ENCODE measurements at regions not wholly inside any gene's neighbourhood (a gene's known extent, or its start where the extent isn't known, plus 50 kb on each side); places are given as distances from the start of the nearest gene placed in this dataset.

DNA sequence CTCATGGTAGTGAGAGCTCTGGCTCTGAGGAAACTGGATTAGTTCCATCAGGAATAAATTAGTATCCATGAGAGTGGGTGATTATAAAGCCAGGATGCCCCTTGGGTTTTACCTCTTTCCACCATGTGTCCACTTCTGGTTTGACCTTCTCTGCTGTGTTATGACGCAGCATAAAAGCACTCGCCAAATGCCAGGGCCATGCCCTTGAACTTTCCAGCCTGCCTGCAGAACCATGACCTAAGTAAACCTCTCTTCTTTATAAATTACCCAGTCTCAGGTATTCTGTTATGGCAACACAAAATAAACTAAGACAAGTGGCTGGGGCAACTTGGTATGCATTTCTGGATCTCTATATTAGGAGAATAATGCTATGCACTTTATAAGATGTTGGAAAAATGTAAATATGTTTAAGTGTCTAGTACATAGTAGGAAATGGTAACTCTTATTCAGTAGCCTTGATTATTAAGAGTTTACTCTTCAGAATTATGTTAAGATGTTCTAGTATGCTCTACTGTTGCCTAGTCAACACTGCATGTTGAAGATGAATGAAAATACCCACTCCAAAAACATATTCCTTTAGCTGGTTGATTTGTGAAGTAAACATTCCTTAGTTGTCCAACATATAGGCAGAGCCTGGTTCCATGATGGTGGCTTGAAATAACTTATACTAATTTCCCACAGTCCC, 455.6 kb upstream of the TMPO start:
- no peak for DNase-seq (ENCODE audit: low spot score)

DNA sequence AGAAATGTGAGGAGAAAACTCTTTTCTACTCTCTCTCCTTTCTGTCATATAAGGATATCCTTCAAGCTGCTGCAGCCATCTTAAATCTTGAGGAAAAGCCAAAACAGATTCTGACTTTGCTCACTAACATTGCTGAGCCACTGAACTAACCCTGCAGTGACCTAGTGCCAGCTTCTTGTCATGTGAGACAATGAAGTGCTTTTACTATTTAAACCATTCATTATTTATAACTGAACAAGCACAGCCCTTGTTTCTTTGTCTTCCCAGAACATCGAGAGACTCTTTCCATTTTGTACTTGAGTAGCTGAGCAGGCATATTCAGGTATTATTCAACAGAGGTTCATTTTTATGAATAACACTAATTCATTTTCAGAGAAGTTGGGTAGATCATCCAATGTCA, 455.0 kb upstream of the TMPO start:
- no peak for DNase-seq (ENCODE audit: low spot score)

DNA sequence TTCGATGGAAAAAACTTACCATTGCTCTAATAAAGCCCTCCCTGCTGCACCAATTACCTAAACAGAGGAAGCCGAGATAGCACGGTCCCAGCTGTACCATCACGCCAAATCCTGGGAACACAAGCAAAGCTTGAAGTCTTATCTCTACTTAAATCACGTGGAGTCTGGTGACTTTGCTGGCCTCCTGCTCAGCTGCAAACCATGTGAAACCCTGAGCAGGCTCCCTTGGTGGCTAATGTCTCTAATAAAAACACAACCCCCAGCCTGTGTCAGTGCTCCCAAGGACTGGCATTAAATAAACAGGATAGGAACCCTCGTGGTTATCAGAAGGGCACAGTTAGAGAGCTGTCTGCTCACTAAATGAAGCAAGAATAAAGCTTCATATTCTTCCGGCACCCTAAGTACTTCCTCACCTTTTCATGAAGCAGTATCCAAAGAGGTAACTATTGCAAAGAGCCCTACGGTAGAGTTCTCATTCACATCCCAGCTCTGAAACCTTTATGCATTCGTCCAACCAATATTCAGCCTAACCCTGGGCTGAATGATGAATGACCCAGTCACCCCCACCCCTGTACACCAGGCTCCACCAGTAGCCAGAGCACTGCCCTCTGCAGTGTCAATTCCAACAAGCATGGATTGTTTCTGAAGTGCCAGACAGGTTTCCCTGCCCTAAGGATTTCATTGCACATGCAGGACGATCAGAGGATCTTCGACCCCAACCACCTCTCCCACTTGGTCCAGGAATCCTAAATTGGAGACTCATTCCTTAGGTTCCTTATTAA, 452.7 kb upstream of the TMPO start:
- no peak for DNase-seq (ENCODE audit: low spot score)

DNA sequence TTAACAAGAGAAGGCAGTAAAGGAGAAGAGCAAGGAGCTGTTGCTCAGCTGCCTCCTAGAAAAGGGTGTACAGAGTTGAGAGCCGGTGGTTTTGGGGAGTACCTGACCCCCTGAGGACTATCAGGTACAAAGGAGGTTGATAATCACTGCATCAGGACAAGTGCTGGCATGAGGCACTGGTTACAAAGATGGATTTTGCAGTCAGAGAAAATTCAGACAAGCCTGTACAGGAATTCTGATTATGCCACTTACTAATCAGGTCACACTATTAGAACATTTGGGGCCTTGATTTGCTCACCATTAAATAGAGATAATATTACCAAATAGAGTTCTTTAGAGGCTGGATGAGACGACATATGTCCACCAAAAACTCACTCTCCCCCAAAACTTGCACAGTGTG, 450.9 kb upstream of the TMPO start:
- DNase-seq (ENCODE audit: low spot score) = no peak

DNA sequence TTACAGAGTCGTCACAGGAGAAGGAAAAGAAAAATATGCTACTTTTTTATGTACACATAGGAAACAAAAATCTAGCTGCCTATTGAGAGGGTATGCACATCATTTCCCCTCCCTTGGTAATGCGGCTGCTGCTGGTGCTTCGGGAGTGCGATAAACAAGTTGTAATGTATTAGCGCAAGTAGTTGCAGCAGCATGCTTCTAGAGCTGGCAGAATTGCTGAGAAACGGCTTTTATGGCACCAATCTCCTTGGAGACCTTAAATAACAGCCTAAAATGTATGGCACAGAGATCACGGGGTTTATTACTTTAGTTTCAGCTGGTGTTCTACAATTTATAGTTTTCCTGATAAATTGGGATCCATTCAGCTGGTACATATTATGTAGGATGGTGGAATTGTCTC, 447.6 kb upstream of the TMPO start:
- no peak for DNase-seq (ENCODE audit: low spot score)

DNA sequence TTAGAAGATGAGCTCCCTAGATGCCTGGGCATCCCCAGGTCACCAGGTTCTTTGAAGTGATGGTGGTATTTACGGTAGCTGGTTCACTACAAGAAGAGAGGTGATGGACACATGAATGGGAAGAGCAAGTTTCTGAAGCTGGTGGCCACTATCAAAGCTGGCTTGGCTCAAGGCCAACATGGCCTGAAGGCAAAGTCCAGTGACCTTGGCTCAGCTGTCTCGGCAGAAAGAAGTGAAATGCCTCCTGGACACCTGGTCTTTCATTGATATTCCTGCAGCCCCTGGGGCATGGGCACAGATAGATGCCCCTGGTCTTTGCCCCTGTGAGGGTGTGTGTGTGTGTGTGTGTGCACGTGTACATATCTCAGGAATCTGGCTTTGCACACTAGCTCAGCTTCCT, 441.8 kb upstream of the TMPO start:
- no peak for DNase-seq (ENCODE audit: low spot score)

DNA sequence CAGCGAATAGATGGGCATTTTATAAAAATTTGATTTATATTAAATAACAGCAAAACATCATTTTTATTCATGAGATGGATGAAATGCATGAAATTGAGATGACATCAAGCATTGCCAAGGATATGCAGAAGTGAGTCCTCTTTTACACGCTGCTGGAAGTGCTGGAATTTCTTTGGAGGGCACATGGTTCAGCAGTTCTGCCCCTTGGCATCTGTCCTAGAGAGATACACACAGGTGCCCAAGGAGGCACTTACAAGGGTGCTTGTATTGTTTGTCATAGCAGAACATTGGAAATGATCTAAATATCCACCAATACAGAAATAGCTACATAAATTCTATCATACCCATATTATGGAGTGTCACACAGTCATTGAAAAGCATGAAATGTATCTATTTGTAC, 441.1 kb upstream of the TMPO start:
- no peak for DNase-seq (ENCODE audit: low spot score)

DNA sequence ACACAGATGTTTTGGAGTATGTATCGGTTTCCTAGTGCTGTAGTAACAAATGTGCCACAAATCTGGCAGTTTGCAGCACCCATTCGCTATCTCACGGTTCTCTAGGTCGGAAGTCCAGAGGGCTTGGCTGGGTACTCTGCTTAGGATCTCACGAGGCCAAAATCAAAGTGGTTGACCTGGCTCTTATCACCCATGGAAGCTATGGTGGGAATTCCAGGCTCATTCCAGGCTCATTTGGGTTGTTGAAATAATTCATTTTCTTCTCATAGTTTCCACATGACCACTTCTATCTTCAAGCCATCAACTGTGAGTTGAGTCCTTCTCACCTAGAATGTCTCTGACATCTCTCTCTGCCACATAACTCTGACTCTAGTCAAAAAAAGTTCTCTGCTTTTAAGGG, 431.0 kb upstream of the TMPO start:
- DNase-seq (ENCODE audit: low spot score) = no peak

DNA sequence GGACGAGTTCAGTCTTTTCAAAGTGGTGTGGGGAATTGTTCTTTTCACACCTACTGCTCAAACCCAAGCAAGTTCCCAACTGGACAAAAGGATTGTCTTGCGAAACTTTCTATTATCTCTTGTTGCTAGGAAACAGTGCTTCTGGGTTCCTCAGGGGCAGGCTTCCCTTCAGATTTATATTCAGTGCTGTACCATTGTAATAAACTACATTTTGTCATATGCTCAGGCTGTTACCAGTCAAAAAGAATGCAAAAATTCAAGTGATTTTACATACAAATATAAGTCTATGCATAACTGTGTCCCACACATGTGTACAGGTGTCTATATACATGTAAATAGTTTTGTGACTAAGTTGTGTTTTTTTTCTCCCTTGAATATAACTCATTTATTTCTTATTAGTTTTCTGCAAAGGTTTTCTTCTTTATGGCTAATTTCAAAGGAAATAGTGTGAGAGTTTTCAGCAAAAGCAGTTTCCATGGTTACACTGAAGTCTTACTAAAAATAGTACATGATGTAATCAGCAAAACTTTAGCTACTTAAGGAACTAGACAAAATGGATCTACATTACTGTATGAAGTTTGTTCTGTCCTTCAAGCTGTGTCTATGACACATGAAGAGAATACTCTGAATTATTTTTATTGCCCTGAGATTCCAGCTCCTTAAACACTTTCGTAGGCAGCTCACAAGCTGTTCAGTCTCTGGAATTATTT, 430.2 kb upstream of the TMPO start:
- no peak for DNase-seq (ENCODE audit: low spot score)

DNA sequence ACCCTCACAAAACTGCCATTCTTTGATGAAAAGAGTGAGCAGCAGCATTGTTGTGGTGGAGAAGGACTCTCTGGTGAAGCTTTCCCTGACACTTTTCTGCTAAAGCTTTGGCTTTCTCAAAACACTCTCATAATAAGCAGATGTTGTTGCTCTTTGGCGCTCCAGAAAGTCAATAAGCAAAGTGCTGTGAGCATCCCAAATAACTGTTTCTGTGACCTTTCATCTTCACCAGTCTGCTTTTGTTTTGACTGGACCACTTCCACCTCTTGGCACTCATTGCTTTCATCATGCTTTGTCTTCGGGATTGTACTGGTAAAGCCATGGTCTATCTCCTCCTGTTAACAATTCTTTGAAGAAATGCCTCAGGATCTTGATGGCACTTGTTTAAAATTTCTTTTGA, 424.7 kb upstream of the TMPO start:
- DNase-seq (ENCODE audit: low spot score) = no peak

DNA sequence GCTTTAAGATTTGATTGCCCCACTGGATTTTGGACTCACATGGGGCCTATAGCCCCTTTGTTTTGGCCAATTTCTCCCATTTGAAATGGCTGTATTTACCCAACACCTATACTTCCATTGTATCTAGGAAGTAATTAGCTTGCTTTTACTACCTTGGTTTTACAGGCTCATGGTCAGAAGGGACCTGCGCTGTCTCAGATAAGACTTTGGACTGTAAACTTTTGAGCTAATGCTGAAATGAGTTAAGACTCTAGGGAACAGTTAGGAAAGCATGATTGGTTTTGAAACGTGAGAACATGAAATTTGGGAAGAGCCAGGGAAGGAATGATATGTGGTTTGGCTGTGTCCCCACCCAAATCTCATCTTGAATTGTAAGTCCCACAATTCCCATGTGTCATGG, 419.0 kb upstream of the TMPO start:
- DNase-seq (ENCODE audit: low spot score) = no peak

DNA sequence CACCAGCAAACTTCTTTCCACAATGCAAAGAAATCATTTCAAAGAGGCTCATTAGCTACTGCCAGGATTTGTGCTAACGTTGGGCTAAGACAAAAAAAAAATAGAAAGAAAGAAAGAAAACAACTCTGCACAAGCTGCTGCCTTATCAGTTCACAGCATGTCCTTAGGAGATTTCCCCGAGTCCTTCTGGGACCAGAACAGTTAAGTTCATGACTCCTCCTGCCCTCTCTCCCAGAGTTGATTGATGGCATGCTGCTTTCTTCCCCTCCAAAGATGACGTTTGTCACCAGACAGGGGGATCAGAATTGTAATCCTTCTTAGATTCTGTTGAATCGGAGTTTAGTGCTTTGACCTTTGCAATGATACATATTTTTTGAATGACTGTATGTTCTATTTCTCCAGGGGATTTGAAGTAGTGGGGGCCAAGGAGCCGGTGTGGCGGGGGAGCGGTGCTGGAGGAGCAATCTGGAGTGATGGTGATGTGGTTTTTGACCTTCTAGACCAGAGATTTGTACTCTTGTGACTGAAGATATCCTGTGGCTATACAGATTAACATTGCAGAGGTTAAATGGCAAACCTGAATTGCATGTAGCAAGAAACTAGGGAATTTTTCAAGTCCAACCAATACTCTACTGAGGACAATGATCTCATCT, 409.2 kb upstream of the TMPO start:
- DNase-seq (ENCODE audit: low spot score) = no peak

DNA sequence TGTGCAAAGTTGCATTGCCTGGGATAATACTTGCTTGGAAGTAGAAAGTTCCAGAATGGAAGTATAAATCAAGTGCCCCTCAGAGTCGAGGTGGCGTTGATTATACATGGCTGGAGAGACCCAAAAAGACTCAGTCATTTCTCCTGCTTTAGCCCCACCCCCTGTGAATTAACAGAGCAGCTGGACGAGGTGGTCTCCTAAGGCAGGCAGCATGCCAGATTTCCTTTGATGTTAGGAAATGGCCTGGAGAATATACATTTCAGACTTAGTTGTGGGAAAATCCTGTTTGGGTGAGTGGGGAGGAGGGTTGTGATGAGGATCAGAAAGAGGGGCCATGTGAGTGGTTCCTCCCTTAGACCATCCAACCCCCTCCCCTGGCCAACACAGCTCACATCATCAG, 406.1 kb upstream of the TMPO start:
- no peak for DNase-seq (ENCODE audit: low spot score)

DNA sequence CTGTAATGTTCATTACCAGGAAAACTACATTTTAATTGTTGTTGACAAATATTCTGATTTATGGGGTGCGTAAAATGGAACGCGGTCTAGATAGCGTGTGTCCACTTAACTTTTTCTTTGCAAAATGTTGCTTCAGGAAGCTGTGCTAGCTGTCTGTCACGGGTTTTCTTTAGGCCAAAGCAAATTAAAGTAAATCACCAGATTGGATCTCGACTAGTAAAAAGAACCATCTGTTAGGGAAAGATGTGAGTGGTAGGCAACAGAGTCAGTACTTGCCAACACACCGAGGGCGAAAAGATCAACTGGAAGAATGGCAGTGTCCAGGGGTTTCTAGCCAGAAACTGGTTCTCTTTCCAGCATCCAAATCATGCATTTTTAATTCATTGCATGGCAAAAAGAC, 404.9 kb upstream of the TMPO start:
- DNase-seq (ENCODE audit: low spot score) = no peak

DNA sequence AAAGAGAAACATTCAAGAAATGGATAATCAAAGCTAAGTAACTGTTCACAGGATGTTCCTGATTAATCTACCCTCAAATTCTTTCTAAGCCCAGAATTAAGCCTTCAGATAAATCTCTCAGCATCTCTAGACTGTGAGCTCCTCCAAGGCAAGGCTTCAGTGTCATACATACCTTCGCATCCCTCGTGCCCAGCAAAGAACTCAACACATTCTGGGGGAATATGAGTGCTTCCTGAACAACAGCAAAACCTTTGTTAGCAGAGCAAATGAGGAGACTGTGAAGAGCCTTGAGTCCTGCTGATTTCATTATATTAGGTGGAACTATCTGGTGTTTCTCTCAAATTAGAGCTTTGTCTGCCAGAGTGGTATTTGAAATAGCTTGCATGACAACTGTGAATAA, 401.8 kb upstream of the TMPO start:
- DNase-seq (ENCODE audit: low spot score) = no peak

DNA sequence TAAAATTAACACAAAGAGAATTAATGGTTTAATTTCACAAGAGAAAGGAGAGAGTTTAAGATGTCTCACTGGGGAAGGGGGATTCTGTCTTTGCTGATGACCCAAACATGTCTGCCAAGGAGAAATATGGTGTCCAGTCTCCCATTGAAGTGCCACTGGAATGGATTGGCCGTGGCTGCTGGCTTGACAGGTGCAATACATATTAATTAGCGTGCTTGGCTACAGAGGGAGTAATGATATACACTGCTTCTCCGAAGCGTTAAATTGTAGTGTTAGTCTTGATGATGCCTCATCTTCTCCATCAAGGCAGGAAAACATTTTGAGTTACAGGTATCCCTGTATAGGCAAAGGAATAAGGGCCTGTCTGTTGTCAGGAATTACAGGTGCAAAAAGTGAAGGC, 393.4 kb upstream of the TMPO start:
- DNase-seq (ENCODE audit: low spot score) = no peak

DNA sequence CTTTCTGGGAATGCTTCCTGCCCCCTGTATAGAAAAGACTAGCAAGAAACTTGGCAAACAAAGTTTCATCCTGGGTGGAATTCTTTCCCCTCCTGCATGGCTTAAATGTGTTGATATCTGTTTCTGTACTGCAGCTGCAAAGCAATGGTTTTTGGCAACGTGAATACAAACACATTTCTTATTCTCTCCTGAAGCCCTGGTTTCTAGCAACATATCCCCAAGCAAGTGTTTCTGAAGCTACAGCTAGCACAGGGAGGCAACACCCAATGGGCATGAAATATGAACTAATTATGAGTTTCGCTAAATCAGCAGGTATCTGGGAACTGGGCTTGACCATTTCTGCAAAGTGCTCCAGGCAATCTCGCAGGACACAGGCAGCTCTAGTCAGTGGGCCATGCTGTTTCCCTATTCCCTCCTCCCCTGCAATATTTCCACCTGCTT, 392.3 kb upstream of the TMPO start:
- no peak for DNase-seq (ENCODE audit: low spot score)

DNA sequence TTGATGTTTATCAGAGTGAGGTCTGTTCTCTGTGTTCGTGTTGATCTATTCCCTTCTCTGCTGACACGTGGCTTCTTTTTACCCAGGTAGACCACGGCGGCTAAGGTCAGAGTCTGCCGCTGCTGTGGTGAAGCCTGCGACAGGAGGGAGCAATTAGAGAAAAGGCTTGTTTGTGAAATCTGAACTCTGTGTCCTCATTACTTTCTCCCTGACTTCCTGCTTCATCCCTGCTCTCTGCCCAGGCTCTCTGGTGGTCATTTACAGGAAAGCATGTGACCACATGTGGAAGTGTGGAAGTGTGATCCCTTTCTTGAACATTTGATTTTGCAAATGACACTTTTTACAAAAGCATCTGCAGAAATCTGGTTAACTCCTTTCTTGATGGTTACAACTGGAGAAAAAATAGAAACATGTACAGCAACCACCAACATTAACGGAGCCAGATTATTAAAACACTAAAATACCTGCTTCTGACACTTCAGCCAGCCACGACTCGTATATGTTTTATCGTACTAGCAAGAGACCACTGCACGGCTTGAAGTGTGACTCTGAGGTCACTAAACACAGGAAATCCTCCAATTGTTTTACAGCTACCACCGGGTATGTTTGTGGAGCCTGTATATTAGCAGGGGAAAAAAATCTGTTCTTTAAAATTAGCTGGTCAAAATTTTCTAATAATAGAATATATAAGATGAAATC, 388.6 kb upstream of the TMPO start:
- no peak for DNase-seq (ENCODE audit: low spot score)

DNA sequence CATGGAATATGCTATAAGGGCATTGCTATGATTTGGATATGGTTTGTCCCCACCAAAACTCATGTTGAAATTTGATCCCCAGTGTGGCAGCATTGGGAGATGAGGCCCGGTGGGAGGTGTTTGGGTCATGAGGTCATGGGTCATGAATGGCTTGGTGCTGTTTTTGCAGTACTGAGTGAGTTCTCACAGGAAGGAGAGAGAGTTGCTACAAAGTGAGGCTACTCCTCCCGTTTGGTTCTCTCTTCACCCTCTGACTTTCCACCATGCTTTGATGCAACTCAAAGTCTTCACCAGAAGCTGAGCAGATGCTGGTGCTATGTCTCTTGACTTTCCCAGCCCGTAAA, 388.1 kb upstream of the TMPO start:
- no peak for DNase-seq (ENCODE audit: low spot score)

DNA sequence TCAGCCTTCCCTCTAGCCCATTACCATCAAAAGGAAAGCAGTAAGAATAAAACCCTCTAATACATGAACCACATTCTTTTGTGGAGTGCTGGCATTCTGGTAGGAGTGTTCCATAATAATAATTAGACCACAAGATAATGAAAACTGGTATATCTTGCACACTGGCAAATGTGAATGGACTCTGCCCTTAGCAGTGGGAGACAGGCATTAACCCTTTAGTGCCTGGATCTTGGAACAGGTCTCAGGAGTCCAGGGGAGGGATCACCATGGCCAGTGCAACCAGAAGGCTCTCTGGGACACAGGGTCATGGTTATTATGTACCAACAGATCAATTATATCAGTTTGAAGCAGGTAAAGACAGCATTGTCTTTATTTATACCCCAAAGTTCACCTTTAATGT, 387.5 kb upstream of the TMPO start:
- DNase-seq (ENCODE audit: low spot score) = no peak

DNA sequence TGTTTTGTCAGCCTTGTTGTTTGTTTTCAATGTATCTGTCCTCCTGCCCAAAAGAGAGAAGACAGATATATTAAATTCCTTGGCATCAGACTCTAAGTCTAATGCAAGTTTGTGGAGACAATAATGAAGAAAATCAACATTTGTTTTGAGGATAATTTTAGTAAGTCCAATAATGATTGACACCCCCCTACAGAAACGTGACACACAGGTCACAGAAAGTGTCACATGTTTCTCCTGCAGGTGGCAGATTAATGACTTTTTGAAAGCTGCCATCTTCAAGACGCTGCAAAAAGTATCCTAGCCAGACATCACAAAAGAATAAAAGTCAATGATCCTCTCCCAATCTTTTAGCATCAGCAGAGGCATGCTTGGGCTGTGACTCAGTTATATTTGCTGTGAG, 378.8 kb upstream of the TMPO start:
- DNase-seq (ENCODE audit: low spot score) = no peak

DNA sequence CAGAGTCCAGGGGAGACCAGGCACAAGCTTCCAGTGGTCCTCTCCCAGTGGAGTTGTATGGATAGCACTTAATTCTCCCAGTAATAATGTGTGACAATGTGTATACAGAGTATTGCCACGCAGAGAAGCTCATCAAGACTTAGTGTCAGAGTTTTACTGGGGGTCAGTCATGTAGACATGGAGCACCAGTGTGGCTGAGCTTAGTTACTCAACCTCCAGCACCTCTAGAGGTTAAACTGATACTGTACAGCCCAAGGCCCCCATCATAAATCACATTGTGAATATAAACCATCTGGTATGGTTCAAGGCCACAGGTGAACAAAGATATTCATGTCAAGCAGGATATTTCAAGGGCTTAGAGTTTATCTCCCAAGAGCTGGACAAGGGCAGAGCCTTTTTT, 378.1 kb upstream of the TMPO start:
- DNase-seq (ENCODE audit: low spot score) = no peak
